Caki2 (cell line): ENCODE measurements at regions not wholly inside any gene's neighbourhood (a gene's known extent, or its start where the extent isn't known, plus 50 kb on each side); places are given as distances from the start of the nearest gene placed in this dataset.
"Not testable (repeated sequence)": the region's sequence is repeated elsewhere in the genome, so short reads cannot be mapped to it uniquely, and the experiment has no call there.

Experiments
- DNase-seq: peaks from one replicate; pipeline ENCODE4 v3.0.0-alpha.2; 2015; ENCODE audit warnings: low read depth
- in situ Hi-C: cut with HindIII; loops from 2 replicates; pipeline ENCODE4 v1.10.0; 2016; ENCODE audit warnings: low sequenced_read_pairs, low pct_unique_long_range_greater_than_20kb, mixed read lengths

DNA sequence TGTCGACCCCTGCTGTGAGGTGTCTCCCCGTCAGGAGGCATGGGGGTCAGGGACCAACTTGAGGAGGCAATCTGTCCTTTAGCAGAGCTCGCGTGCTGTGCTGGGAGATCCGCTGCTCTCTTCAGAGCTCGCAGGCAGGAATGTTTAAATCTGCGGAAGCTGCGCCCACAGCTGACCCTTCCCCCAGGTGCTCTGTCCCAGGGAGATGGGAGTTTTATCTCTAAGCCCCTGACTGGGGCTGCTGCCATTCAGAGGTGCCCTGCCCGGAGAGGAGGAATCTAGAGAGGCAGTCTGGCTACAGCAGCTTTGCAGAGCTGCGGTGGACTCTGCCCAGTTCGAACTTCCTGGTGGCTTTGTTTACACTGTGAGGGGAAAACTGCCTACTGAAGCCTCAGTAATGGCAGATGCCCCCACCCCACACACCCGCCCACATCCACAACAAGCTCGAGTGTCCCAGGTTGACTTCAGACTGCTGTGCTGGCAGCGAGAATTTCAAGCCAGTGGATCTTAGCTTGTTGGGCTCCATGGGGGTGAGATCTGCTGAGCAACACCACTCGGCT, 133.1 kb downstream of the CENPC start:
- in situ Hi-C loops, DNase-seq: not testable (repeated sequence)

DNA sequence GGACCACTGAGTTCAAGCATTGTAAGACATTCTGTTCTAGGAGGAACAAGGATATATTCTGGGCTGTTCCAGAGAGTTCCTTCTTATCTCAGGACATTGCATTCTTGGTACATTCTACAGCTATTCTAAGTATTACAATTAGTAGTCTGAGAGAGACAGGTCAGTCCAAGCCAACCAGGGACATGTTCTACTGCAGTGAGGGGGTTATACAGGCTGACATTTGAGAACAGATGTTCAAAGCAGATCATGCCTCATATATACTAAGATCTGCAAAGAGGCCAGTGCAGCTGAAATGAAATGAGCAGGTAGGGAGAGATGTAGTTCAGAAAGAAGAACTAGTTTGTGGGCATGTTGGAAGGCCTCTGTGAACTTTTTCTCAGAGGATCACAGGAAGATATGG, 142.0 kb downstream of the CENPC start:
- in situ Hi-C loops: no loop called here
- no peak for DNase-seq

DNA sequence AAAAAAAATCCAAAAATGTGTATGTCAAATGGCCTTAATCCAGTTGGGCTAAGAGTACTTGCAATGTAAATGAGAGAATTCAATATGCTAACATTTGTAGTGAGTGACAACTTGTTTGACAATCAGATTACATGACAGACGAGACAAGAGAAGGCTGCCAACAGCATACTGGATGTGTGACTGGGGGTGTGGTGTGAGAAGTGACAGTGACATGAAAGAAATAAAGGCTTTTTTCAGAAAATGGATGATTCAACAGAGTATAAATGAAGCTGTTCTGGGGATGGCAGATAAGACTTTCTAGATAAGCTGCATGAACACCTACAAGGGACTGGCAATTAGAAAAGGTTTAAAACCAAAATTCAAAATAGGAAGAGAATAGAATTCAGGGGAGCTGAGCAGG, 143.4 kb downstream of the CENPC start:
- no peak for DNase-seq
- in situ Hi-C loops: no loop called here

DNA sequence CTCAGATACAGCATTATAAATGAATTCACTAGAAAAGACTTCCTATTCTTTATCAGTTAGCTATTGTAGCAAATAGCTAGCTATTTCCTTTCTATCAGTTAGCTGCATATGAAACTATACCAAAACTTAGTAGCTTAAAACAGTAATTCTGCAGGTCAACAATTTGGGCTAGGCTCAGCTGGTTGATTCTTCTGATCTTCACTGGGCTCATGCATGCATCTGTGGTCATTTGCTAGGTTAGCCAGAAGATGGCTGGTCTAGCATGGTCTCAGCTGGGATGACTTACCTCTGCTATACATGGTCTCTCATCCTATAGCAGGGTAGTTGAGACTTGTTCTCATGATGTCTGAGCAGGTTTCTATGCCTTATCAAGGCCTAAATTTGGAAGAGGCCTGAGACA, 147.4 kb downstream of the CENPC start:
- DNase-seq: no peak
- in situ Hi-C loops: no loop called here

DNA sequence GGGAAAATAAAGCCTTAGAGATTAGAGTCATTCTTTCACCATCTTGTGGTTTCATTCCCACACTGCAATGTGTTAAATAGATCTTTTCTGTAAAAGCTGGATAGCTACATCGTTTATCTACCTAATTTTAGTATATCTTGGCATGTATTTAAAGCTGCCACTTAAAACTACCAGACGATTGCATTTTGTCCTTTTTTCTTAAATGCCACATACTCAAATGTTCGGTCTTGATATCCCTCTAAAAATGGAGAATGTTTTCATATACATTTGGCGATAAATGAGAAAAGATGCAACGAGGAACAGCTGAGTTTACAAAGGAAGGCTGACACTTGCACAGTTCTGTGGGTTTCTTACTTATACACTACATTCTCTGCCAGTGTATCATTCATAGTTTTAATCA, 148.3 kb downstream of the CENPC start:
- DNase-seq: no peak
- in situ Hi-C loops: no loop called here

- no peak for DNase-seq
- in situ Hi-C loops: no loop called here
These were observed 149.3 kb downstream of the CENPC start for GRCh38 chr4:67396008-67396407.

- no peak for DNase-seq
- in situ Hi-C loops: no loop called here
These were observed 150.4 kb downstream of the CENPC start for GRCh38 chr4:67394879-67395278.

DNA sequence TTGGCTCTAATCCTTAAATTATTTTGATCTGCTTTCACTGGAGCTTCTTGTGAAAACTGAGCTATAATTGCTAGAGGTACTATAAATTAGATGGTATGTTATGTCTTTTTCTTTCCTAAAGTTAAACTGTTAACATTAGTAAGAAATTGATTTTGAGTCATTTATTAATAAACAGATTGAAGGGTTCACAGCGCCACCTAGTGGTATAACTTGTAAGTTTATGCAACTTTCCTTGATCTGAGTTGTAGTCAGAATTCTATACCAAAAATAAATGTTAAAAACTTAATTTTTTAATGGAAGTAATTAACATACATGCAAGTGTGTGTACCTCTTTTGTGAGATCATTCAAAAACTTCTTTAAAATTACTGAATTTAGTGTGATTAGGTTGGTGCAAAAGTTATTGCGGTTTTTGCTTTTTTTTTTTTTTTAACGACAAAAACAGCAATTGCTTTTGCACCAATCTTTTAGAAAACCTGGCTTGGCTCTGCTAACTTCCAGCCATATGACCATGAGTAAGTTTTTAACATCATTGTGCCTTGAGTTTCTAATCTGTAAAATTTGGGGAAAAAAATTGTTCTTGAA, 151.5 kb downstream of the CENPC start:
- DNase-seq: no peak
- in situ Hi-C loops: no loop called here

- in situ Hi-C loops: no loop called here
These were observed 152.3 kb downstream of the CENPC start for GRCh38 chr4:67393007-67393406.

GRCh38 chr4:67381406-67381804, 163.9 kb downstream of the CENPC start:
- DNase-seq, in situ Hi-C loops: not testable (repeated sequence)

More at GRCh38 chr4:67393007-67393406, 152.3 kb downstream of the CENPC start:
- DNase-seq: no peak

GRCh38 chr4:67380702-67381405, 164.4 kb downstream of the CENPC start:
- DNase-seq, in situ Hi-C loops: not testable (repeated sequence)

DNA sequence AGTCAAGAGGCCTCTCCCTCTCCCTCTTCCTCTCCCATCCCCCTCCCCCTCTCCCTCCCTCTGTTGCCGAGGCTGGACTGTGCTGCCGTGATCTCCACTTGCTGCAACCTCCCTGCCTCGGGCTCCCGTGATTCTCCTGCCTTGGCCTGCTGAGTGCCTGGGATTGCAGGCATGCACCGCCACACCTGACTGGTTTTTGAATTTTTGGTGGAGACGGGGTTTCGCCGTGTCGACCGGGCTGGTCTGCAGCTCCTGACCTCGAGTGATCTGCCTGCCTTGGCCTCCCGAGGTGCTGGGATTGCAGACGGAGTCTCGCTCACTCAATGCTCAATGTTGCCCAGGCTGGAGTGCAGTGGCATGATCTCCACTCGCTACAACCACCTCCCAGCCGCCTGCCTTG, 165.1 kb downstream of the CENPC start:
- DNase-seq: no peak
- in situ Hi-C loops: no loop called here

- in situ Hi-C loops: no loop called here
- no peak for DNase-seq
These were observed 170.0 kb downstream of the CENPC start for GRCh38 chr4:67375291-67375690.

DNA sequence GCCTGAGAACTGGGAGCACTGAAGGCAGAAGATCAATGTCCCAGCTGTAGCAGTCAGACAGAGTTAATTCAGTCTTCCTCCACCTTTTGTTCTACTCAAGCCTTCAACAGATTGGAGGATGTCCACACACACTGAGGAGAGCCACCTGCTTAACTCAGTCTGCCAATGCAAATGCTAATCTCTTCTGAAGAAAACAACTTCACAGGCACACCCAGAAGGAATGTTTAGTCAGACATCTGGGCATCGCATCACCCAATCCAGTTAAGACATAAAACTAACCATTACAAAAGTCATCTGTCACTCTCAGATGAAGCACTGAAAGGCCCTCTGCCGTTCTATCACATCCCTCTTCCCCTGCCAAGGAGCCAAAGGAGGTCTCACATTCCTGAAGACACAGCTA, 173.7 kb downstream of the CENPC start:
- DNase-seq: no peak
- in situ Hi-C loops: no loop called here

- in situ Hi-C loops: no loop called here
- DNase-seq: no peak
These were observed 178.9 kb downstream of the CENPC start for GRCh38 chr4:67366311-67366861.

DNA sequence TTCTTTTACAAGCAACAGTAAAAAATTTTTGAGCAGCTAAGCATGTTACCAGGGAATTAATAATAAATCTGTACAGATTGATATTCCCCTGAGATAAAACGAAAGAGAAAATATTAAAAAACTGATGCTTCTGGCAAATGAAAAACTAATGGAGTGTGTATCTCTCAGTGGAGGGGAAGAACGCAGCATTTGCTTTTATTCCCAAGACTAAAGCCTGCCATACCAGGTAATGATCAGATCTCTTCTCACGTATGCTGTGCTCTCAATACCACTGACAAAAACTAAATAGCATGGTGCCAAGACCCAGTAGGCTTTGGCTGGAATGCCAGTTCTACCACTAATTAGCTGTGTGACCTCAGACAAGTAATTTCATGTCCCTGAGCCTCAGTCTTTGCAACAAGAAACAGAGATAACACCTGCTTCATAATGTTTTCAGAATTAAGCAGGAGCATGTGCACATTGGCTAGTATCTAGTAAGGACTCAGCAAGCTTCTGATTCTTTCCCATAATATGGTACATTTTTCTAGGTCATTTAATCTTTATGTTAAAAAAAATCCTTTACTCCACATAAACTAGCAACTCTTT, 179.6 kb downstream of the CENPC start:
- in situ Hi-C loops: no loop called here
- DNase-seq: no peak

DNA sequence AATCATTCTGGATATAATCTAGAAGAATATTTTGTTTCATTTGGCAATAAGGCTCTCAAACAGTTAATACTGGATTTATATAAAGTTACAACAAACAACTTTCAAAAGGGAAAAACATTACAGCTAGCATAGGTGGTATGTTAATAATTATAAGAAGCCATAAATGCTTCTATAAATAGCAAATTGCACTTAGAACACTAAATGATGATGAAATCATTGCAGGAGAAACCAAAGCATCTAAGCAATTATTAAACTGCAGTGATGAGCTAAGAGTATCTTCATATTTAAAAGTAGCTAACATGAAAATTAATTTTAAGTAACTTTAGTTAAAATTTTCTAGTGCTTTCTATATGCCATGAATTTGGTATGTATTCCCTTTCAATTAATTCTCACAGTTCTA, 189.5 kb downstream of the CENPC start:
- in situ Hi-C loops: no loop called here
- DNase-seq: no peak

GRCh38 chr4:67346654-67347053, 198.6 kb downstream of the CENPC start:
- in situ Hi-C loops: no loop called here

More at GRCh38 chr4:67346654-67347053, 198.6 kb downstream of the CENPC start:
- DNase-seq: no peak
